GM12878 (cell line): ENCODE measurements at regions not wholly inside any gene's neighbourhood (a gene's known extent, or its start where the extent isn't known, plus 50 kb on each side); places are given as distances from the start of the nearest gene placed in this dataset.

Experiments
- ATAC-seq: fragments of 200-7000 bp; cut with Tn5 transposase; 3 replicates; pipeline ENCODE4 v1.9.1; 2020; ENCODE audit warnings: mild to moderate bottlenecking, moderate library complexity
- BruUV-seq: library from RNA; stranded (reverse); fragments of 400-500 nt; replicated peaks from 2 replicates; lab custom pipeline; 2021; lab: Mats Ljungman, UMichigan
- CTCF ChIA-PET: fragments of 300-600 bp; sonication (Branson Sonifier 250); formaldehyde crosslinking; extraction: SDS; loops from one replicate; lab custom pipeline; 2021; ENCODE audit warnings: inconsistent platforms; lab: Yijun Ruan, JAX
- POLR2A ChIA-PET: fragments of 350-600 bp; formaldehyde crosslinking; extraction: SDS; loops from one replicate; lab custom pipeline; 2021; ENCODE audit warnings: inconsistent platforms; lab: Charles Lee
- RAD21 ChIA-PET: fragments of 300-600 bp; sonication (Branson Sonifier 250); formaldehyde crosslinking; loops from one replicate; lab custom pipeline; 2023; ENCODE audit warnings: antibody characterized with exemption; ENCODE audit not compliant: unreplicated experiment; lab: Charles Lee
- SMC1A ChIA-PET: fragments of 300-600 bp; sonication (Branson Sonifier 250); formaldehyde crosslinking; loops from one replicate; lab custom pipeline; 2023; ENCODE audit not compliant: unreplicated experiment, uncharacterized antibody; lab: Charles Lee
- DNase-seq: peaks from one replicate; pipeline ENCODE4 v3.0.0-alpha.2; 2011; ENCODE audit warnings: low read depth, low spot score
- FAIRE-seq: peaks from 3 replicates; lab custom pipeline; 2011; peaks lifted over from hg19 to GRCh38; lab: Jason Lieb, UNC
- H2AFZ ChIP-seq: 2 replicates; pipeline ENCODE4 v1.6.0; 2011; ENCODE audit warnings: low read depth, low read length, control low read depth; ENCODE audit not compliant: control insufficient read depth
- H3K27ac ChIP-seq: 2 replicates; pipeline ENCODE4 v1.5.1; 2011; ENCODE audit warnings: control low read depth; ENCODE audit not compliant: control insufficient read depth, insufficient read depth
- H3K27me3 ChIP-seq, 2 experiments: replicated peaks in 1 of 2; 2 replicates each; pipeline versions ENCODE4 v1.6.0 to v1.6.1; 2011; ENCODE audit warnings: low read length in 1 of 2; ENCODE audit not compliant: control insufficient read depth in 2 of 2, insufficient read depth in 2 of 2
- H3K36me3 ChIP-seq, 2 experiments: 2 replicates each; pipeline ENCODE4 v1.5.1; 2011; ENCODE audit warnings: low read length in 1 of 2; ENCODE audit not compliant: control insufficient read depth in 2 of 2, insufficient read depth in 2 of 2
- H3K4me1 ChIP-seq: 2 replicates; pipeline ENCODE4 v1.6.1; 2011; ENCODE audit warnings: mild to moderate bottlenecking, low read length, moderate library complexity, mixed read lengths; ENCODE audit not compliant: control insufficient read depth, insufficient read depth
- H3K4me2 ChIP-seq: 2 replicates; pipeline ENCODE4 v1.6.0; 2011; ENCODE audit warnings: control low read depth; ENCODE audit not compliant: control insufficient read depth, insufficient read depth
- H3K4me3 ChIP-seq: fragments of 200-600 bp; sonication (generic); 2 replicates; pipeline ENCODE4 v1.5.1; 2016
- H3K79me2 ChIP-seq: 2 replicates; pipeline ENCODE4 v1.6.0; 2011; ENCODE audit warnings: low read length; ENCODE audit not compliant: control insufficient read depth, insufficient read depth
- H3K9ac ChIP-seq: 2 replicates; pipeline ENCODE4 v1.8.0; 2011; ENCODE audit warnings: low read length, control low read depth, mixed read lengths; ENCODE audit not compliant: control insufficient read depth, insufficient read depth
- H3K9me3 ChIP-seq: replicated peaks from 3 replicates; pipeline ENCODE4 v1.5.1; 2011; ENCODE audit warnings: mild to moderate bottlenecking, low read length; ENCODE audit not compliant: control insufficient read depth, insufficient read depth
- H4K20me1 ChIP-seq: 2 replicates; pipeline ENCODE4 v1.6.0; 2011; ENCODE audit not compliant: control insufficient read depth, insufficient read depth
- CEBPB ChIP-seq, 2 experiments: fragments of 150-350 bp in 1 of 2; IDR thresholded peaks; 2 replicates each; pipeline ENCODE4 v1.6.1; 2012 to 2014; ENCODE audit warnings: low read depth in 2 of 2, low read length in 2 of 2, borderline replicate concordance in 1 of 2, inconsistent platforms in 1 of 2
- EED ChIP-seq: sonication (generic); IDR thresholded peaks from 2 replicates; pipeline ENCODE4 v1.6.1; 2016; ENCODE audit warnings: antibody characterized with exemption, low read depth
- EGR1 ChIP-seq, 2 experiments: IDR thresholded peaks; 1 replicate in 1 of 2; 2 replicates in 1 of 2; pipeline ENCODE4 v1.6.1; 2011 to 2012; ENCODE audit warnings: low read depth in 2 of 2, low read length in 2 of 2, borderline replicate concordance in 1 of 2, mild to moderate bottlenecking in 1 of 2, moderate library complexity in 1 of 2
- JUND ChIP-seq: IDR thresholded peaks from 2 replicates; pipeline ENCODE4 v1.6.1; 2012; ENCODE audit warnings: low read depth, mild to moderate bottlenecking, low read length, improper control_type of control experiment, moderate library complexity
- NFIC ChIP-seq: IDR thresholded peaks from 2 replicates; pipeline ENCODE4 v1.6.1; 2012; ENCODE audit warnings: low read depth, mild to moderate bottlenecking, inconsistent platforms, low read length, moderate library complexity
- RELA ChIP-seq: fragments of 450-650 bp; IDR thresholded peaks from 2 replicates; pipeline ENCODE4 v1.8.0; 2014; ENCODE audit warnings: borderline replicate concordance; ENCODE audit not compliant: partially characterized antibody
- SP1 ChIP-seq: IDR thresholded peaks from one replicate; pipeline ENCODE4 v1.6.1; 2011; ENCODE audit warnings: low read depth, low read length
- SPI1 ChIP-seq: IDR thresholded peaks from 2 replicates; pipeline ENCODE4 v1.6.1; 2011; ENCODE audit warnings: low read depth, mild to moderate bottlenecking, low read length, moderate library complexity, borderline replicate concordance; ENCODE audit not compliant: insufficient read depth
- ZBTB4 ChIP-seq: fragments of 450-650 bp; formaldehyde crosslinking; IDR thresholded peaks from 2 replicates; pipeline ENCODE4 v1.4.0; 2022; ENCODE audit warnings: mild to moderate bottlenecking, moderate library complexity
- ZBTB40 ChIP-seq: fragments of 450-650 bp; IDR thresholded peaks from 2 replicates; pipeline ENCODE4 v1.6.1; 2016; ENCODE audit warnings: mild to moderate bottlenecking, moderate library complexity, borderline replicate concordance
- ZNF622 ChIP-seq: fragments of 450-650 bp; IDR thresholded peaks from 2 replicates; pipeline ENCODE4 v1.6.1; 2017; ENCODE audit warnings: mild to moderate bottlenecking, inconsistent platforms
- ZNF687 ChIP-seq: fragments of 450-650 bp; IDR thresholded peaks from 2 replicates; pipeline ENCODE4 v1.6.1; 2017; ENCODE audit warnings: mild to moderate bottlenecking, moderate library complexity
- ZZZ3 ChIP-seq: IDR thresholded peaks from 2 replicates; pipeline ENCODE4 v1.6.1; 2011; ENCODE audit warnings: low read depth; ENCODE audit not compliant: control insufficient read depth, insufficient read length
- whole genome bisulfite sequencing: methylation state at CpG from one replicate; pipeline ENCODE4 v1.1.6; 2016; ENCODE audit warnings: low lambda C conversion rate; ENCODE audit not compliant: insufficient replicate concordance, insufficient coverage; ENCODE audit errors: missing lambda C conversion rate; 5-methylcytosine and 5-hydroxymethylcytosine counted together
- in situ Hi-C: fragments of 300-500 bp; cut with MboI; formaldehyde crosslinking; loops from 9 replicates; pipeline ENCODE4 v1.14.3; 2018; ENCODE audit warnings: mixed read lengths
- intact Hi-C: fragments of 100-400 bp; cut with micrococcal nuclease; formaldehyde crosslinking; loops from one replicate; pipeline ENCODE4 v1.14.2; 2022; ENCODE audit not compliant: unreplicated experiment

DNA sequence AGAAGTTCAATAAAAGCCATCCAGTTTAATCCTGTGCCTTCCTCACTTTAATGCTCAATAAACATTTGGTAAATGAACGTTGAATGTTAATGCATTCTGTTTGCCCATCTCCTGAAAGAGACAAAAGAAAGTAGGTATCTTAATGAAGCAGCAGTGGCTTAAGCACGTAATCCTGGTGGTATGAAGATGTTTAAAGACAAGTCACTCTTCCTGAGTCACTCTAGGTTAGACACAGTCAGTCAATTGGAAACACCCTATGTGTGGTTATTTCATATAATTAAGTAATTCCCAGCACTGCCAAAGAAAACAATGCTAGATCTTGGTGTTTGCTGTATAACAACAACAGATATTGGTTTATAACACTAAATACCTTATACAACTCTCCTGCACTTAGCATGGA lies 334.0 kb upstream of the FMN2 start:
- ChIA-PET SMC1A (interaction anchor here (1.6 kb wide), 1 partner anchor 28 kb away, joined by 4 read pairs; no protein-coding TSS in a partner anchor), POLR2A (no interaction called here), CTCF (no interaction called here), RAD21 (interaction anchor here (0.7 kb wide), 1 partner anchor 145 kb away, joined by 3 read pairs; no protein-coding TSS in a partner anchor)
- H4K20me1 ChIP-seq: no peaks in the 10 kb centered on the region
- no peaks in the 10 kb centered on the region for H3K4me1 ChIP-seq
- DNase-seq (no peak), FAIRE-seq (no peak), ATAC-seq (no peak)
- H3K27ac ChIP-seq: no peak overlapping the region
- H3K4me2 ChIP-seq: no peak overlapping the region
- BruUV-seq: no TSS peak
- intact Hi-C loops (no loop called here), in situ Hi-C loops (no loop called here)
- no peak overlapping the region for H3K9ac ChIP-seq
- H3K9me3 ChIP-seq: no peaks in the 10 kb centered on the region
- no peak overlapping the region for H2AFZ ChIP-seq
- no peaks in the 10 kb centered on the region for H3K27me3 ChIP-seq
- H3K36me3 ChIP-seq: no peaks in the 10 kb centered on the region
- H3K4me3 ChIP-seq: no peak overlapping the region
- 0% methylated on average over 2 of the region's 2 CpGs for WGBS
- no peaks in the 10 kb centered on the region for H3K79me2 ChIP-seq
- TF ChIP-seq EED (no peak), RELA (no peak), JUND (no peak), CEBPB (IDR thresholded peaks at IDR 0.05; ENCODE audit: borderline replicate concordance in 1 of 2, low read depth in 2 of 2, low read length in 2 of 2) (no peak), SPI1 (no peak), SP1 (no peak), ZBTB4 (CRISPR knock-in tag) (no peak), NFIC (no peak), ZNF687 (no peak), EGR1 (IDR thresholded peaks at IDR 0.05; ENCODE audit: borderline replicate concordance in 1 of 2, low read depth in 2 of 2, low read length in 2 of 2) (no peak), ZZZ3 (no peak), ZBTB40 (no peak), ZNF622 (no peak)
